ENCODE measurements at regions not wholly inside any gene's neighbourhood (a gene's known extent, or its start where the extent isn't known, plus 50 kb on each side); places are given as distances from the start of the nearest gene placed in this dataset.

GRCh38 chr4:95627024-95627605 is 78.3 kb upstream of the UNC5C start:
- Histone ChIP-seq H2BK5ac (ENCODE audit: low read depth, low read length) (no peak overlapping the region), H3K23ac (ENCODE audit: insufficient read length) (no peak overlapping the region), H3K36me3 (ENCODE audit: control insufficient read depth in 2 of 4, insufficient read depth in 4 of 4, low read length in 3 of 4) (no peaks in the 10 kb centered on the region), H3K79me2 (ENCODE audit: control insufficient read depth in 1 of 2, insufficient read depth in 2 of 2, low read length in 2 of 2) (no peaks in the 10 kb centered on the region), H3K79me1 (ENCODE audit: low read depth, low read length) (no peaks in the 10 kb centered on the region), H2BK120ac (replicated peaks; ENCODE audit: low read depth, low read length) (no peak overlapping the region), H3K9me3 (ENCODE audit: insufficient read depth in 2 of 2, low read depth in 1 of 2, low read length in 1 of 2) (no peaks in the 10 kb centered on the region), H2BK12ac (ENCODE audit: low read depth, low read length) (no peak overlapping the region), H2BK20ac (ENCODE audit: low read length) (no peak overlapping the region), H3K18ac (ENCODE audit: extremely low read depth, low read length) (no peak overlapping the region), H2AFZ (ENCODE audit: low read length) (no peak overlapping the region), H2AK5ac (ENCODE audit: low read depth, low read length) (no peak overlapping the region), H3K4me2 (ENCODE audit: insufficient read depth in 1 of 2, low read depth in 2 of 2, low read length in 2 of 2) (no peak overlapping the region), H3K4me3 (ENCODE audit: extremely low read depth in 1 of 4, insufficient read depth in 2 of 4, low read depth in 3 of 4, low read length in 4 of 4) (no peak overlapping the region), H2BK15ac (ENCODE audit: low read length) (no peak overlapping the region), H4K91ac (replicated peaks; ENCODE audit: insufficient read length, low read length) (no peak overlapping the region), H3K4me1 (replicated peaks in 1 of 4; ENCODE audit: control insufficient read depth in 3 of 4, insufficient read depth in 4 of 4, low read length in 3 of 4) (0 out of 7 replicates have a peak, but pooled peaks cover 0 to 3% (median 0%) of the 10 kb centered on the region in 4 experiments), H3K14ac (ENCODE audit: insufficient read length) (no peak overlapping the region), H4K8ac (ENCODE audit: extremely low read depth, insufficient read depth, low read length) (no peak overlapping the region), H3K9ac (replicated peaks in 1 of 4; ENCODE audit: extremely low read depth in 1 of 4, low read depth in 3 of 4, low read length in 3 of 4) (no peak overlapping the region), H4K20me1 (replicated peaks in 1 of 2; ENCODE audit: control insufficient read depth in 1 of 2, insufficient read depth in 2 of 2, low read length in 2 of 2) (no peaks in the 10 kb centered on the region), H3K27ac (ENCODE audit: low read depth, low read length) (no peak overlapping the region), H3K23me2 (ENCODE audit: low read depth, low read length) (no peaks in the 10 kb centered on the region), H3K27me3 (replicated peaks in 1 of 4; ENCODE audit: control insufficient read depth in 3 of 4, extremely low read depth in 1 of 4, insufficient read depth in 3 of 4, low read length in 3 of 4) (no peaks in the 10 kb centered on the region; a peak in 1 of 7 replicates), H3K56ac (replicated peaks; ENCODE audit: insufficient read length, low read depth, low read length) (no peak overlapping the region), H3K4ac (replicated peaks; ENCODE audit: insufficient read length, low read depth, low read length) (no peak overlapping the region), H4K5ac (ENCODE audit: insufficient read length, low read depth, low read length) (no peak overlapping the region)
- FAIRE-seq (no peak), DNase-seq (ENCODE audit: low read depth in 1 of 2, low spot score in 2 of 2) (no peak)
- CTCF ChIA-PET (ENCODE audit: partially characterized antibody): interaction anchor here (0.8 to 1.6 kb wide), 2 partner anchors 10 to 78 kb away, joined by 3 to 13 read pairs; no protein-coding TSS in a partner anchor
- POLR2A ChIA-PET (ENCODE audit: partially characterized antibody): no interaction called here
- TF ChIP-seq KDM4A (IDR thresholded peaks at IDR 0.05; ENCODE audit: low read depth, low read length, severe bottlenecking): no peak
- no peak for TF ChIP-seq YY1 (IDR thresholded peaks at IDR 0.05; ENCODE audit: low read depth, low read length)
- no peak for TF ChIP-seq POLR2A (IDR thresholded peaks at IDR 0.05; ENCODE audit: control extremely low read depth in 1 of 2, low read depth in 2 of 2, low read length in 2 of 2)
- WGBS, 2 experiments (ENCODE audit: extremely low coverage in 1 of 2, insufficient coverage in 1 of 2, insufficient read length in 1 of 2, insufficient replicate concordance in 2 of 2, low coverage in 1 of 2, low lambda C conversion rate in 2 of 2, missing lambda C conversion rate in 1 of 2): 78% methylated on average over 1 of the region's 1 CpG; no CpG with 5 or more reads in 1 of the 2 experiments
